ENCODE measurements at regions not wholly inside any gene's neighbourhood (a gene's known extent, or its start where the extent isn't known, plus 50 kb on each side); places are given as distances from the start of the nearest gene placed in this dataset.

- TF ChIP-seq CTCF (IDR thresholded peaks at IDR 0.05) (no peak), POLR2A (IDR thresholded peaks at IDR 0.05) (no peak)
Observed at GRCh38 chr7:16144361-16144760, 277.0 kb downstream of the CRPPA start.
